Gastrocnemius medialis (tissue), 4 donors: ENCODE measurements at regions not wholly inside any gene's neighbourhood (a gene's known extent, or its start where the extent isn't known, plus 50 kb on each side); places are given as distances from the start of the nearest gene placed in this dataset.

Source experiments
- ATAC-seq, 2 donors: fragments of 150-250 bp; one replicate each; pipeline ENCODE4 v1.9.1; 2016
- DNase-seq, 2 donors: peaks; one replicate each; pipeline ENCODE4 v3.0.0-alpha.2; 2019
- H3K27ac ChIP-seq, 4 donors: fragments of 200-600 bp; sonication (generic); 1 replicate in 1 of 4; 2 replicates in 3 of 4; pipeline ENCODE4 v1.5.1; 2016 to 2018; ENCODE audit warnings: mild to moderate bottlenecking in 2 of 4, moderate library complexity in 1 of 4
- H3K27me3 ChIP-seq, 3 donors: fragments of 200-600 bp; sonication (generic) in 2 of 3; 1 replicate in 1 of 3; 2 replicates in 2 of 3; pipeline versions ENCODE4 v1.5.1 to v1.6.0; 2016 to 2019; ENCODE audit warnings: mild to moderate bottlenecking in 1 of 3, moderate library complexity in 1 of 3
- H3K36me3 ChIP-seq, 2 donors: fragments of 200-600 bp; sonication (generic) in 1 of 2; one replicate each; pipeline ENCODE4 v1.5.1; 2017 to 2018
- H3K4me1 ChIP-seq, 2 donors: fragments of 200-600 bp; sonication (generic) in 1 of 2; one replicate each; pipeline ENCODE4 v1.5.1; 2016 to 2017; ENCODE audit warnings: mild to moderate bottlenecking in 2 of 2
- H3K4me3 ChIP-seq, 4 donors: fragments of 200-600 bp; sonication (generic) in 3 of 4; 1 replicate in 1 of 4; 2 replicates in 3 of 4; pipeline ENCODE4 v1.5.1; 2016 to 2019; ENCODE audit warnings: mild to moderate bottlenecking in 2 of 4
- H3K9me3 ChIP-seq, 3 donors: fragments of 200-600 bp; sonication (generic) in 2 of 3; 1 replicate in 1 of 3; 2 replicates in 2 of 3; pipeline ENCODE4 v1.5.1; 2016 to 2019
- POLR2A ChIP-seq, 2 donors: fragments of 450-650 bp; IDR thresholded peaks; one replicate each; pipeline ENCODE4 v1.6.1; 2017; ENCODE audit warnings: antibody characterized with exemption in 2 of 2, mild to moderate bottlenecking in 2 of 2, moderate library complexity in 2 of 2
- in situ Hi-C, 4 donors: fragments of 200-750 bp; cut with MboI; loops; one replicate each; pipeline versions ENCODE4 v1.15.0 to v1.8.0; 2017; ENCODE audit warnings: low sequenced_read_pairs in 4 of 4
- intact Hi-C: fragments of 100-400 bp; cut with DNase I; formaldehyde crosslinking; loops from one replicate; pipeline ENCODE4 v1.15.1; 2023; ENCODE audit warnings: low total_unique reads
- TF ChIP-seq, protein P1 (sequence below), 5 experiments: fragments of 450-650 bp in 3 of 5; fragments of 200-600 bp in 2 of 5; sonication (generic) in 2 of 5; IDR thresholded peaks in 4 of 5; conservative IDR thresholded peaks in 1 of 5; 1 replicate in 4 of 5; 2 replicates in 1 of 5; pipeline ENCODE4 v1.5.1; 2016 to 2019; ENCODE audit warnings: antibody characterized with exemption in 5 of 5, mild to moderate bottlenecking in 3 of 5, moderate library complexity in 3 of 5

DNA sequence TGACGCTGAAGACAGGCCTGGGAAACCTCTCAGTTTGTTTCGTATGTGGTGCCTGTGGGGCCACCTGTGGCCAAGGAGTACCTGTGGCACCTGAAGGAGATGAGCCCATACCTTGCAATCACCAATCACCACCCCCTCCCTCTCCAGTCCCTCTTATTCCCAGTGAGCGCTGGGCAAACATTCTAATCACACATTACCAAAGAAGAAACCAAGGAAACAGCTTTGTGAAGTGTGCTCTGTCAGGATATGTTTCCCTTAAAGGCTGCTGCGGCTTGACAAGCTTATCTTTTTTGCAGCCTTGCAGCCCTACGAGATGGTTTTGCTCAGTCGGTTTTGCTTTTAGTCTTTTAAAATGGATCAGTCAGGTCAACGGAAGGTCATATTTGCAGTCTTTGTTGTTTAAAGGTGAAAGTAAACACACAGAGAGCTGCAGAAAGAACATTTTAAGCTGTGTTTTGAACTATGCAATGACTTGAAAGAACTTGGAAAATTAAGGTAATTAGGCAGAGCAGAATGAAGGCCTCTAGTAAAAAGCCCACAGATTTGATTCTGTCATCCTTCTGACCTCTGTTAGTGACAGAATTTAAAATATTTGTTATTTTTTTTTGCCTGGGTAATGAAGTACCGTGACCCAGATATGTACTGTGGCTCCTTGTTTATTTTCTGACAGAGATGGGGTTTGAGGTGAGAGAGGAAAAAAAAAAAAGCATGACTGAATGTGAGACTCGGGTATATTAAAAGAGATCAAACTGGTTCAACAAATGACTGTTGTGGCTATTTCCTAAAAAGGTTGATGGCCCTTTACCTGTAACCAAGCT, 461.4 kb downstream of the NSUN3 start:
- Histone ChIP-seq H3K27me3 (no peaks in the 10 kb centered on the region), H3K4me3 (no peak overlapping the region), H3K4me1 (no peaks in the 10 kb centered on the region), H3K9me3 (no peaks in the 10 kb centered on the region), H3K27ac (no peak overlapping the region), H3K36me3 (no peaks in the 10 kb centered on the region)
- in situ Hi-C loops, result no loop called here
- no peak for ATAC-seq
- intact Hi-C loops, result no loop called here
- DNase-seq, result no peak
- TF ChIP-seq POLR2A (IDR thresholded peaks at IDR 0.05), result no peak
- TF ChIP-seq, protein P1, sequence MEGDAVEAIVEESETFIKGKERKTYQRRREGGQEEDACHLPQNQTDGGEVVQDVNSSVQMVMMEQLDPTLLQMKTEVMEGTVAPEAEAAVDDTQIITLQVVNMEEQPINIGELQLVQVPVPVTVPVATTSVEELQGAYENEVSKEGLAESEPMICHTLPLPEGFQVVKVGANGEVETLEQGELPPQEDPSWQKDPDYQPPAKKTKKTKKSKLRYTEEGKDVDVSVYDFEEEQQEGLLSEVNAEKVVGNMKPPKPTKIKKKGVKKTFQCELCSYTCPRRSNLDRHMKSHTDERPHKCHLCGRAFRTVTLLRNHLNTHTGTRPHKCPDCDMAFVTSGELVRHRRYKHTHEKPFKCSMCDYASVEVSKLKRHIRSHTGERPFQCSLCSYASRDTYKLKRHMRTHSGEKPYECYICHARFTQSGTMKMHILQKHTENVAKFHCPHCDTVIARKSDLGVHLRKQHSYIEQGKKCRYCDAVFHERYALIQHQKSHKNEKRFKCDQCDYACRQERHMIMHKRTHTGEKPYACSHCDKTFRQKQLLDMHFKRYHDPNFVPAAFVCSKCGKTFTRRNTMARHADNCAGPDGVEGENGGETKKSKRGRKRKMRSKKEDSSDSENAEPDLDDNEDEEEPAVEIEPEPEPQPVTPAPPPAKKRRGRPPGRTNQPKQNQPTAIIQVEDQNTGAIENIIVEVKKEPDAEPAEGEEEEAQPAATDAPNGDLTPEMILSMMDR (IDR thresholded peaks at IDR 0.05 in 4 of 5, conservative IDR thresholded peaks at IDR 0.05 in 1 of 5), result no peak

DNA sequence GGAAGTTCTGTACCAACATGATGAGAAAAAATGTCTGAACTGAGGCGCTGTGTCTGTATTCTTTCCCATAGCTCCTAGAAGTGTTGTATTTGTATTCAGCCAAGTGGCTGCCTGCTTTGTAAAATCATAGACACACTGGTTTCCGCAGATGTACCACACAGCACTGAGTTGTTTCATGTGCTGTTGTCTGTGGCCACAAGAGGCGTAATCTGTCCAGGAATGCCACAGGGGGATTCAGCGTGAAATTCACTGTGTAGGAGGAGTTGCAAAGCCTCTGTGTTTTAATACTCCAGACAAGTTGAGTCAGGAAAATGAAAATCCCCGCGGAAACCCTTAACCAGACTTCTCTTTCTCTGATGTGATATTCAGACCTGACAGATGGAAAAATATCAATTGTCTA, 462.2 kb downstream of the NSUN3 start:
- H3K4me1 ChIP-seq, result no peaks in the 10 kb centered on the region
- no peaks in the 10 kb centered on the region for H3K9me3 ChIP-seq
- H3K27me3 ChIP-seq, result no peaks in the 10 kb centered on the region
- DNase-seq (no peak), ATAC-seq (no peak)
- in situ Hi-C loops (no loop called here), intact Hi-C loops (no loop called here)
- TF ChIP-seq, protein P1 (IDR thresholded peaks at IDR 0.05 in 4 of 5, conservative IDR thresholded peaks at IDR 0.05 in 1 of 5), result no peak
- TF ChIP-seq POLR2A (IDR thresholded peaks at IDR 0.05), result no peak
- no peaks in the 10 kb centered on the region for H3K36me3 ChIP-seq
- no peak overlapping the region for H3K4me3 ChIP-seq
- no peak overlapping the region for H3K27ac ChIP-seq

DNA sequence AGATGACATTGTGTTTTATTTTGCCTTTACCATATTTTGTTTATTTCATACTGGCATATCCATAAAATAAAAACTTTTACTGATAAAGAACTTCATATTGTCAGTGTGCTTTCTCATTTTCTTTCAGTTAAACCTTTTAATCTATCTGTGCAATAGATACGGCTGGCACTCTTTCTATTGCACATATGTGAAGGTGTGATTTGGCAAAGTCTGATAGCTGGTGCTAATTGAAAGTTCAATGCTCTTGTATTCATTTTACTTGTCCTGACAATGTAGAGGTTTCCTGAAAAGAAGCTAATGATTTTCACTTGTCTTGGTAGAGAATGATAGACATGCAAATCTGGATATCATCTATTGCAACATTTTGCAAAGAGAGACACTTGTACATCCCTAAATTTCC, 467.0 kb downstream of the NSUN3 start:
- Histone ChIP-seq H3K9me3 (no peaks in the 10 kb centered on the region), H3K4me3 (no peak overlapping the region), H3K36me3 (no peaks in the 10 kb centered on the region), H3K27me3 (no peaks in the 10 kb centered on the region), H3K4me1 (no peaks in the 10 kb centered on the region), H3K27ac (no peak overlapping the region)
- DNase-seq (no peak), ATAC-seq (no peak)
- TF ChIP-seq, protein P1 (IDR thresholded peaks at IDR 0.05 in 4 of 5, conservative IDR thresholded peaks at IDR 0.05 in 1 of 5), result no peak
- TF ChIP-seq POLR2A (IDR thresholded peaks at IDR 0.05), result no peak
- in situ Hi-C loops (no loop called here), intact Hi-C loops (no loop called here)

DNA sequence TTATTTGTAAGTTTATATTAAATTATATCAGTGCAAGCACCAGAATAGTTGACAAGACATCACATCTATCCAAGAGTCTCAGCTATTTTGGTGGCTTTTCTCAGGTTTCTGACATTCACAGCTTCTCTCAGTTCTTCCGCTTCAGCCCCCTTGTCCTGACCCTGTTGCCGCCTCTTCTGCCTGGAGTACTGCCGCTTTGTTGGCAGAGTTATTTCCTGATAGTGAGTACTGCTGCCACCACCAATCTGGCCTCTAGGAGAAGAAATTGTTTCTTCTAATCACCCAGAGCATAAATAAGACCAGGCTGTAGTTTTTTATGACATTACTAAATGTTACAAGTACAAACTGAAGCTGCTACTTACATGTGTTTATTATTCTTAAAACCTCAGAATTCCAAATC, 470.1 kb downstream of the NSUN3 start:
- TF ChIP-seq POLR2A (IDR thresholded peaks at IDR 0.05), result no peak
- TF ChIP-seq, protein P1 (IDR thresholded peaks at IDR 0.05 in 4 of 5, conservative IDR thresholded peaks at IDR 0.05 in 1 of 5), result no peak
- in situ Hi-C loops (no loop called here), intact Hi-C loops (no loop called here)
- H3K36me3 ChIP-seq, result no peaks in the 10 kb centered on the region
- no peak overlapping the region for H3K27ac ChIP-seq
- no peaks in the 10 kb centered on the region for H3K27me3 ChIP-seq
- no peaks in the 10 kb centered on the region for H3K4me1 ChIP-seq
- no peak for DNase-seq
- no peak overlapping the region for H3K4me3 ChIP-seq
- no peaks in the 10 kb centered on the region for H3K9me3 ChIP-seq
- no peak for ATAC-seq

DNA sequence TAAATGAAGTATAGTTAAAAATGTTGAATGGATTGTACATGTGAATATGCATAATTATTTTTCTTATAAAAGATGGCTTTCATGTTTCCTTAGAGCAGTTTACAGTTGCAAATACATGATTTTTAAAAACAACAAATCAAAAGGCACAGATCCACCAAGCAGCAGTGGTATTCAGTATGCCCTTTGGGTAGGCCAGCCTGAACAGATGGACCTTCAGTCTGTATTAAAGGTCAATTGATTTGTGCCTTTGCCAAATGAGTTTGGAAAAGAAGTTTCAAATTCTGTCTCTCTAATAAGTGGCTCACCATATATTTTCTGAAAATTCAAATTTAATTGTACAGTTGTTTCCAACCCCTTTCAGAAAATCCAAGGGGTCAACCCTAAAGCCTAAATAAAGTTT, 477.1 kb downstream of the NSUN3 start:
- Histone ChIP-seq H3K27me3 (no peaks in the 10 kb centered on the region), H3K9me3 (no peaks in the 10 kb centered on the region), H3K36me3 (no peaks in the 10 kb centered on the region), H3K4me3 (no peak overlapping the region), H3K4me1 (no peaks in the 10 kb centered on the region), H3K27ac (no peak overlapping the region)
- no peak for ATAC-seq
- no peak for DNase-seq
- in situ Hi-C loops, result no loop called here
- intact Hi-C loops, result no loop called here
- TF ChIP-seq, protein P1 (IDR thresholded peaks at IDR 0.05 in 4 of 5, conservative IDR thresholded peaks at IDR 0.05 in 1 of 5), result no peak
- TF ChIP-seq POLR2A (IDR thresholded peaks at IDR 0.05), result no peak
